Activated T-helper 2 cell treated with anti-CD3 and anti-CD28 coated beads, Interferon-gamma antibody, Interleukin-2, Interleukin-4, amounts not matched to agents 10 μg/mL and 5 μg/mL and 100 μg/mL, durations not matched to agents 14 hours and 24 hours and 36 hours (primary cell): ENCODE measurements at regions not wholly inside any gene's neighbourhood (a gene's known extent, or its start where the extent isn't known, plus 50 kb on each side); places are given as distances from the start of the nearest gene placed in this dataset.

Experiments used
- DNase-seq: peaks from one replicate; pipeline ENCODE4 v3.0.0; 2021; ENCODE audit warnings: low spot score
- H3K27ac Mint-ChIP-seq: one replicate; pipeline ENCODE4 v1.8.0; 2021; ENCODE audit warnings: mixed read lengths
- H3K27me3 Mint-ChIP-seq: one replicate; pipeline ENCODE4 v1.8.0; 2021; ENCODE audit warnings: low read depth, mixed read lengths
- H3K36me3 Mint-ChIP-seq: one replicate; pipeline ENCODE4 v1.8.0; 2021; ENCODE audit warnings: low read depth, mixed read lengths
- H3K4me1 Mint-ChIP-seq: one replicate; pipeline ENCODE4 v1.8.0; 2021; ENCODE audit warnings: low read depth, mixed read lengths
- H3K4me3 Mint-ChIP-seq: one replicate; pipeline ENCODE4 v1.8.0; 2021; ENCODE audit warnings: low read depth, mild to moderate bottlenecking, moderate library complexity, mixed read lengths
- H3K9me3 Mint-ChIP-seq: one replicate; pipeline ENCODE4 v1.8.0; 2021; ENCODE audit warnings: mixed read lengths
- intact Hi-C: fragments of 100-400 bp; cut with micrococcal nuclease; formaldehyde crosslinking; loops from one replicate; pipeline ENCODE4 v1.15.1; 2023

DNA sequence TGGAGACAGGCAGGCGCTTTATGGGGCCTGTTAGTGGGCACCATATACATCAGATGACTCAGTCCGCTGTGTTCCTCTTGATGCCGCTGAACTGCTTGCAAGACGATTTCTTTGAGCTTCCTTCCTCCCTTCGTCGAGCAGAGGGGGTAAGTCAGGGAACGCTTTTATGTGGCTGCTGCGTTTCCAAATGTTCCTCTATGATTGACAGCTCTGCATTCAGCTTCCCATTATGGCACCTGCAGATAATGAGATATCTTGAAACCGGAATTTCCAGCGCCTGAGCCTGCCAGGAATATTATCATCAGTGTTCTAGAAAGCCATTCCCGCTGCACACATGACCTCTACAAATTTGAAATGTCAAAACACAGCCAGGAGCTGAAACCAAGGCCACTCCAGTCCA lies 257.0 kb downstream of the TSHZ3 start:
- DNase-seq, result no peak
- H3K9me3 Mint-ChIP-seq, result no peaks in the 10 kb centered on the region
- H3K36me3 Mint-ChIP-seq, result no peaks in the 10 kb centered on the region
- no peak overlapping the region for H3K27ac Mint-ChIP-seq
- intact Hi-C loops, result no loop called here
- peaks cover 1% of the 10 kb centered on the region for H3K27me3 Mint-ChIP-seq
- H3K4me3 Mint-ChIP-seq, result no peak overlapping the region
- H3K4me1 Mint-ChIP-seq, result no peaks in the 10 kb centered on the region

DNA sequence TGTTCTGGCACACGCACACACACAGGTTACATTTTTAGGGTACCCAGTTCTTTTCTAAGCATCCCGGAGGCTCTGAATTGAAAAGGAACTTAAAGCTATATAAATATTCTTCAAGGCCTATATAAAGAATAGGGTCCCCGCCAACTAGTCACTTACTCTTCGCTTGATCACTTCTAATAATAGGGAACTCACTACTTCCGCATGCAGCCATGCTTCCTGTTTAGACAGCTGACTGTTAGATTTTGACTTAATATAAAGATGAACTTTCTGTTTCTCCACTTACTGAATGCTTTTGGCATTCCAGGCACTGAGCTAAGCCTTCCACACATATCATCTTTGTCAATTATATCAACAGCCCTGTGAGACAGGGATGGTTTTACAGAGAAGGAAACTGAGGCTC lies 259.6 kb downstream of the TSHZ3 start:
- no peaks in the 10 kb centered on the region for H3K36me3 Mint-ChIP-seq

DNA sequence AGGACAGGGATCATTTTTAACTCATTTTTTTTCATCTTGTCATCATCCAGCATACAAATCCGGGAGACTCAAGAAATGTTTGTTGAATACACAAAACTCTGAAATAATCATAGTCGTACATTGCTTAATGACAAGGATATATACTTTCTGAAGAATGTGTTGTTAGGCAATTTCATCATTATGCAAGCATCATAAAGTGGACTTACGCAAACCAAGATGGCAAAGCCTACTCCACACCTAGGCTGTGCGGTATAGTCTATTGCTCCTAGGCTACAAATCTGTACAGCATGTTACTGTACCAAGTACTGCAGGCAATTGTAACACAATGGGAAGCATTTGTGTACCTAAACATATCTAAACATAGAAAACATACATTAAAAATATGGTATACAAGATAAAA lies 264.1 kb downstream of the TSHZ3 start:
- no peak overlapping the region for H3K27ac Mint-ChIP-seq
- no peaks in the 10 kb centered on the region for H3K4me1 Mint-ChIP-seq
- DNase-seq, result no peak
- no peaks in the 10 kb centered on the region for H3K36me3 Mint-ChIP-seq
- H3K27me3 Mint-ChIP-seq, result peaks cover under 1% of the 10 kb centered on the region
- H3K4me3 Mint-ChIP-seq, result no peak overlapping the region
- H3K9me3 Mint-ChIP-seq, result no peaks in the 10 kb centered on the region
- intact Hi-C loops, result no loop called here

More for the DNA sequence above, 259.6 kb downstream of the TSHZ3 start:
- Mint-ChIP-seq H3K27me3 (peaks cover 1% of the 10 kb centered on the region), H3K9me3 (no peaks in the 10 kb centered on the region), H3K4me3 (no peak overlapping the region), H3K27ac (no peak overlapping the region), H3K4me1 (no peaks in the 10 kb centered on the region)
- intact Hi-C loops, result no loop called here
- no peak for DNase-seq

DNA sequence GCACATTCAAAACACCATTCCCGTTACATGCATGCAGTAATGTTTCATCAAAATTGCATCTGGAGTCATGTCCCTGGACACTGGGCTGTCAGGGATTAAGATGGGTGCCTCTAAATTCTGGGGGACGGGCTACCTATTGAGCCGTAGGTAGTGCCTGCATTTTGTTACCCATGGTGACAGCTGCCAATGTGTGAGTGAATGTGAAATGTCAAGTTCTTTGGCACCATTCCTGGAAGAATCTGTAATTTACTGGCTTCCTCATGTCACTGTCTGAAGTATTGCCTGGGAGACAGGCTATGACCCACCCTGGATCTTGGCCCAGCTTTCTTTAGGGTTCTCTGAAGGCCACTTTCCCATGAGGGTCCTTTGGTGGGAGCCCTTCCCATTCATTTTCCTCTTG lies 266.1 kb downstream of the TSHZ3 start:
- DNase-seq, result no peak
- Mint-ChIP-seq H3K27ac (no peak overlapping the region), H3K27me3 (no peaks in the 10 kb centered on the region), H3K36me3 (no peaks in the 10 kb centered on the region), H3K4me1 (no peaks in the 10 kb centered on the region), H3K4me3 (no peak overlapping the region), H3K9me3 (no peaks in the 10 kb centered on the region)
- intact Hi-C loops, result no loop called here

GRCh38 chr19:31075146-31075655 lies 274.0 kb downstream of the TSHZ3 start:
- Mint-ChIP-seq H3K36me3 (no peaks in the 10 kb centered on the region), H3K27ac (no peak overlapping the region), H3K4me3 (no peak overlapping the region), H3K4me1 (no peaks in the 10 kb centered on the region), H3K9me3 (no peaks in the 10 kb centered on the region), H3K27me3 (peaks cover 13% of the 10 kb centered on the region)
- intact Hi-C loops, result no loop called here
- no peak for DNase-seq

DNA sequence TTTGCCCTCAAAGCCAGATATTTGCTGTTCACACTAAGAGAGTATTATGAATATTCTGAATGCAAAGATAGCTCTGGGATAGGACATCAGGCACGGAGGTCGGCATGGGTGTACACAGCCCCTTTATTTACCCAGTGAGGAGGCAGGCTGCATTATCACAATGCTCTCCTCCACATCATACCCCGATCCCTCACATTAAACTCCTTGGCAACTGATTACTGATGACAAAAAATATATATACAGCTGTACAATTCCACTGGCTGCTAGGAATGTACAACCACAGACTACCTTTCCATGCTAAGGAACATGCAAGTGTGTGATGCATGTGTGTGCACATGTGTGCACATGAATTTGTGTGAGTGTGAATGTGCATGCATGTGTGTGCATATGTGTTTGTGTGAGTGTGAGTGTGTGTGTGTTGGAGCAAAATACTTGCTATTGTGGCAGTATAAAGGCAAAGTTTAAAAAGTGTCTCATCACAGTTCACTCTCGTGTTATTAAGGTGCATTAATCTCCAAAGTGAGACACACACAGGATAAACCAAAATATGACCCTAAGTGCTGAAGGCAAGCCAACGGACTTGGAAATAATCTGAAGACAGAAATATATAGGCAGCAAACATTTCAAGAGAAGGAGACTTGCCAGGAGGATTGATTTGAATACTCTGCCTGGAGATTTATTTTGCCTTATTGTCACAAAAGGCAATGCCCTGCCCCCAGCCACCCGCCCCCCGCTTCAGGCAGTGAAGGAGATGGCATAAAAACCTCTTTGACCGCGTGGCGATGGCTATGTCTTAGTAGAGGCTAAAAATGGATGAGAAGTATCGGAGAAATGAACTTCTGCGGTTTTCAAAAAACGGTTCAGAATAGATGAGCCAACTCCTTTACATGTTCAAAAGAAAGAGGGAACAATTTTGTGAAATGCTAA lies 274.8 kb downstream of the TSHZ3 start:
- intact Hi-C loops, result no loop called here
- no peak for DNase-seq
- Mint-ChIP-seq H3K36me3 (no peaks in the 10 kb centered on the region), H3K27me3 (peaks cover 13% of the 10 kb centered on the region), H3K4me1 (no peaks in the 10 kb centered on the region), H3K4me3 (no peak overlapping the region), H3K27ac (no peak overlapping the region), H3K9me3 (no peaks in the 10 kb centered on the region)

GRCh38 chr19:31073485-31074198 lies 275.6 kb downstream of the TSHZ3 start:
- Mint-ChIP-seq H3K27me3 (peaks cover 13% of the 10 kb centered on the region), H3K27ac (no peak overlapping the region), H3K36me3 (no peaks in the 10 kb centered on the region), H3K4me3 (no peak overlapping the region), H3K9me3 (no peaks in the 10 kb centered on the region), H3K4me1 (no peaks in the 10 kb centered on the region)
- intact Hi-C loops, result no loop called here
- DNase-seq, result no peak

DNA sequence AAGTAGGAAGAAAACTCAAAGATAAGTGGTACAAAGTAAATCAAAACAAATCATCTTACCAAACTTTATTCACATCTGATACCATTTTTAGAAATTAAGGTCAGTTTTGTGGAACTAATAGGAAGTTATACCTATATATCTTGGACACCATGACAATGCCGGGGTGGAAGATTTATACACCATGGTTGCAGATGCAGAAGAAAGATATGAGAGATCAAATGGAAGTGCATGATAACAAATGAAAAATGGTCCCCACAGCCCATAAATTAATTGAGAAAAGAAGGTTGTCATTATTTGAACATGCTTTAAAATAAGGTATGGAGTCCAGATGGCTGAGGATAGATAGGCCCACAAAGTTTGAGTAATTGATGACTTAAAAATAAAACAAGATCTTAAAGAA lies 276.8 kb downstream of the TSHZ3 start:
- Mint-ChIP-seq H3K27me3 (peaks cover 13% of the 10 kb centered on the region), H3K27ac (no peak overlapping the region), H3K9me3 (no peaks in the 10 kb centered on the region), H3K36me3 (no peaks in the 10 kb centered on the region), H3K4me3 (no peak overlapping the region), H3K4me1 (no peaks in the 10 kb centered on the region)
- intact Hi-C loops, result no loop called here
- DNase-seq, result no peak

- Mint-ChIP-seq H3K4me1 (no peaks in the 10 kb centered on the region), H3K27me3 (peaks cover 13% of the 10 kb centered on the region), H3K36me3 (no peaks in the 10 kb centered on the region), H3K4me3 (no peak overlapping the region), H3K9me3 (no peaks in the 10 kb centered on the region), H3K27ac (no peak overlapping the region)
- DNase-seq, result no peak
- intact Hi-C loops, result no loop called here
These were observed 277.9 kb downstream of the TSHZ3 start for GRCh38 chr19:31071136-31071855.

DNA sequence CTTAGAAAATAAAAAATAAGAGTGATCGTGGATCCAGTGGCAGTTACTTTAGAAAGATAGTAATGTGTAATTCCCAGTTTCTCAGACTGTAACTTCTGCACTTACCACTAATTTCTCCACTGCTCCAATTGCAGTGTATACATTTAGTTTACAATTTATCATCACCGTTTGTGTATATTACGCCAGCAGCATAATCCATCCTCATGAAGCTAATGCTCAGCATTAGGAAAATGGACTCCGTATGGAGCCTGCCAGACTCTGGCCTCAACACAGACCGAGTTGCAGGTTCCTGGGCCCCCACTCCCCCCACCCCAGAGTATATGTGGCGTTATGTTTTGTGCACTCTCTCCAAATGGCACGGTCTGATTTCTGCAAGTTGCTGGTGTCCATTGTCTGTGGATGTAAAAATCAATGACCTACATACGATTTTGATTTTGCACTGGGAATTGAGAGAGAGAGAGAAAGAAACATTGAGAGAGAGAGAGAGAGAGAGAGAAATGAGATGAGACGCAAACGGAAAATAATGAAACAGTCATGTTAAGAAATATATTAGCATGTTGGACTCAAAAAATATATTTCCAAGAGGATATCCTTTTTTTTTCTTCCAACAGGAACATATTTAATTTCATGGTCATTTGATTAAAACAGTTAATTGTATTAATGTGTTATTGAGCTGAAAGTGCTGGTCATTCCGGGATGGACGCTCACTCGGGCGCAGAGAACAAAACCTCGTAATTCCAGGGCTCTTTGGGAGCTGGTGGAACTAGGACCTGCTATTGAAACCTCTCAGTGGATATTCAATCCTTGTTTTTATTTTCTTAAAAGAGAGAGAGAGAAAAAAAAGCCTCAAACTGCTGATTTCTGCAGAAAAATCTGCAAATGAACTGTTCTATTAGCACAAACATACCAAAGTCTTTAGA lies 278.8 kb downstream of the TSHZ3 start:
- intact Hi-C loops, result no loop called here
- H3K36me3 Mint-ChIP-seq, result no peaks in the 10 kb centered on the region
- H3K27me3 Mint-ChIP-seq, result peaks cover 13% of the 10 kb centered on the region
- no peaks in the 10 kb centered on the region for H3K9me3 Mint-ChIP-seq
- no peak overlapping the region for H3K4me3 Mint-ChIP-seq
- no peak for DNase-seq
- no peaks in the 10 kb centered on the region for H3K4me1 Mint-ChIP-seq
- no peak overlapping the region for H3K27ac Mint-ChIP-seq

- intact Hi-C loops, result no loop called here
- Mint-ChIP-seq H3K27me3 (peaks cover 7% of the 10 kb centered on the region), H3K9me3 (no peaks in the 10 kb centered on the region), H3K4me1 (no peaks in the 10 kb centered on the region), H3K4me3 (no peak overlapping the region), H3K27ac (no peak overlapping the region), H3K36me3 (no peaks in the 10 kb centered on the region)
- no peak for DNase-seq
These were observed 281.0 kb downstream of the TSHZ3 start for GRCh38 chr19:31068268-31068667.

DNA sequence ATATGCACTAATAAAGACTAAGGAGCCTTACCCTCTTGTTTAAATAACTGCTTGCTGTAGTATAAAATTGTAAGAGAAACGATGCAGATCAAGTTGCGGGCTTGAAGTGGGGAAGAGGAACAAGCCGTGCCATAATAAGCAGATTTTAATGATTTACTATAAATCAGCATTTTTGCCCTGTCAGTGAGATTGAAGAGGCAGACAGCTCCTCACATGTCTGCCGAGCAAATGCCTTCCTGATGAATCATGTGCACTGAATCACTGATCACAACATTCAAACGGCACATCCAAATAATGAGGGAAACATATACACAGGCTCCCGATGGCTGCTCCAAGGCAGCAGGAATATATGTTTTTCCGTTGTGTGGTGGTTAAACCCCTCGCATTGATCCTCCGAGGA lies 282.9 kb downstream of the TSHZ3 start:
- Mint-ChIP-seq H3K9me3 (no peaks in the 10 kb centered on the region), H3K4me3 (no peak overlapping the region), H3K36me3 (no peaks in the 10 kb centered on the region), H3K4me1 (no peaks in the 10 kb centered on the region), H3K27ac (no peak overlapping the region), H3K27me3 (no peaks in the 10 kb centered on the region)
- intact Hi-C loops, result no loop called here
- DNase-seq, result no peak
